Cardiac fibroblast (primary cell): ENCODE measurements at regions not wholly inside any gene's neighbourhood (a gene's known extent, or its start where the extent isn't known, plus 50 kb on each side); places are given as distances from the start of the nearest gene placed in this dataset.

Experiments
- DNase-seq, 2 donors: peaks; one replicate each; pipeline versions ENCODE4 v3.0.0 to v3.0.0-alpha.2; 2010; ENCODE audit warnings: low read depth in 2 of 2
- H3K4me3 ChIP-seq, 2 donors: replicated peaks in 1 of 2; 1 replicate in 1 of 2; 2 replicates in 1 of 2; pipeline ENCODE4 v1.5.1; 2011; ENCODE audit warnings: low read depth in 2 of 2, low read length in 2 of 2, mild to moderate bottlenecking in 2 of 2, moderate library complexity in 1 of 2
- CTCF ChIP-seq: IDR thresholded peaks from one replicate; pipeline ENCODE4 v1.5.1; 2011; ENCODE audit warnings: low read depth, mild to moderate bottlenecking, low read length, inconsistent platforms

GRCh38 chr3:73718326-73719110, 93.8 kb upstream of the PDZRN3 start:
- TF ChIP-seq CTCF: no peak
- DNase-seq: no peak

GRCh38 chr3:73716418-73716817, 91.7 kb upstream of the PDZRN3 start:
- peak in 1 of 2 donors; percentile 61 for DNase-seq
- H3K4me3 ChIP-seq: no peak overlapping the region
- no peak for TF ChIP-seq CTCF

More at GRCh38 chr3:73718326-73719110, 93.8 kb upstream of the PDZRN3 start:
- H3K4me3 ChIP-seq: no peak overlapping the region

DNA sequence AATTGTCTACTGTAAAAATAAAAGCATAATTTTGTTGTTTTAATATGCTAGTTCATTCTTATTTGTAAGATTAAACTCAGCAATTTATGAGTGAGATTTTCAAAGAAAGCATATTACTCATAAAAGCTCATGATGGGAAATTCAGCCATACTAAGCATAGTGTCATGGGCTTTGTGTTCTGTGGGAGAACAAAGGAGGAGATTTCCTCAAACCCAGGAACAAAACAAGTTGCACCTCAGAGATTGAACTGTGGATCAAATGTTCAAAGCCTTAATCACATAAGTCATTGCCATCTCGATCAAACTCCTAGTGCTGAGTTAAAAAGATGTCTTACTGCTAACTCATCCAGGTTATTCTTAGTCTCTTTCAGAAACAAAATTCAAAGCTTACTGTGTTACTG, 85.6 kb upstream of the PDZRN3 start:
- no peak for TF ChIP-seq CTCF
- H3K4me3 ChIP-seq: no peak overlapping the region
- DNase-seq: peak in 1 of 2 donors; percentile 56

- no peak overlapping the region for H3K4me3 ChIP-seq
- no peak for TF ChIP-seq CTCF
- DNase-seq: peak; percentile 9 to 18
Measured at GRCh38 chr3:73709712-73710111, 85.0 kb upstream of the PDZRN3 start.

GRCh38 chr3:73708956-73709355, 84.2 kb upstream of the PDZRN3 start:
- TF ChIP-seq CTCF: no peak
- DNase-seq: no peak
- H3K4me3 ChIP-seq: no peak overlapping the region

DNA sequence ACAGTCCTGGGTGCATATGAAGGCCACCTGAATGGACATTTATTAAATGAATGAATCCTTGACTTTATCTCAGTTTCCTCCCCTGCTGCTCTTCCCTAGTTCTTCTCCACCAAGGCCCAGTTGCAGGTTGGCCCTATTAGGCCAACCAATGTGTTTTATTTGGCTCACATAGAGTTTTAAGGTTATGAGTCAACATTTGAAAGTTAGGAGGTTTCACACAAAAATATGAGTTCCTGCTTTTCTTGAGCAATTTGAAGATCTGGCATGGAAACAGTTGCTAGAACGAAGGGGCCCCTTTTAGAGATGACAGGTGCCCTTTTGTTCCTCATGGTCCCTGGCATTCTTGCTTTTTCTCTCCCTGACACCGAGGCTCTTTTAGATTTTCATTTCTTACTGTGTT, 83.0 kb upstream of the PDZRN3 start:
- H3K4me3 ChIP-seq: no peak overlapping the region
- peak; percentile 49 to 70 for DNase-seq
- TF ChIP-seq CTCF: no peak

- no peak overlapping the region for H3K4me3 ChIP-seq
- no peak for TF ChIP-seq CTCF
- DNase-seq: no peak
Measured at GRCh38 chr3:73706771-73707170, 82.0 kb upstream of the PDZRN3 start.
